GM12874 (cell line): ENCODE measurements at regions not wholly inside any gene's neighbourhood (a gene's known extent, or its start where the extent isn't known, plus 50 kb on each side); places are given as distances from the start of the nearest gene placed in this dataset.

ENCODE experiments used
- TF ChIP-seq, protein P1 (sequence below): IDR thresholded peaks from 2 replicates; pipeline ENCODE4 v1.5.1; 2011; ENCODE audit warnings: low read depth, mild to moderate bottlenecking, control low read depth, low read length, moderate library complexity; ENCODE audit not compliant: insufficient read depth

DNA sequence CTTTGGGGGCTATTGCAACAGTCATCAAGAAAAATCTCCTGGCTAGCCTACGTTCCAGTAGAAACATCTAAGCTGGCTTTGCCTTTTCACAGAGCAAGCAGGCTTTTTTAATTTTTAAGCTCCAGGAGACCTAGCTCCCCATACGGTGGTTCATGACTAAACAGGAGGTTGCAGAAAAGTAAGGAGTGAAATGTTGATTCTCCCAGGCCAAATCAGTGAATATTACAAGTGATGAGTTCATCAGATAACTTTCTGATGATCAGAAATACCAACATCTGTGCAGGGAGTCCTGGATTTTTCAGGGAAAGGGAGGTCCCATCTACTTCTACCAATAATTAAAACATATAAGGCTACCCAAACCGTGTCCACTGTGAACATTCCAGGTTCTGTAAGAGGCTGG is 477.3 kb upstream of the CELF2 start:
- TF ChIP-seq, protein P1, sequence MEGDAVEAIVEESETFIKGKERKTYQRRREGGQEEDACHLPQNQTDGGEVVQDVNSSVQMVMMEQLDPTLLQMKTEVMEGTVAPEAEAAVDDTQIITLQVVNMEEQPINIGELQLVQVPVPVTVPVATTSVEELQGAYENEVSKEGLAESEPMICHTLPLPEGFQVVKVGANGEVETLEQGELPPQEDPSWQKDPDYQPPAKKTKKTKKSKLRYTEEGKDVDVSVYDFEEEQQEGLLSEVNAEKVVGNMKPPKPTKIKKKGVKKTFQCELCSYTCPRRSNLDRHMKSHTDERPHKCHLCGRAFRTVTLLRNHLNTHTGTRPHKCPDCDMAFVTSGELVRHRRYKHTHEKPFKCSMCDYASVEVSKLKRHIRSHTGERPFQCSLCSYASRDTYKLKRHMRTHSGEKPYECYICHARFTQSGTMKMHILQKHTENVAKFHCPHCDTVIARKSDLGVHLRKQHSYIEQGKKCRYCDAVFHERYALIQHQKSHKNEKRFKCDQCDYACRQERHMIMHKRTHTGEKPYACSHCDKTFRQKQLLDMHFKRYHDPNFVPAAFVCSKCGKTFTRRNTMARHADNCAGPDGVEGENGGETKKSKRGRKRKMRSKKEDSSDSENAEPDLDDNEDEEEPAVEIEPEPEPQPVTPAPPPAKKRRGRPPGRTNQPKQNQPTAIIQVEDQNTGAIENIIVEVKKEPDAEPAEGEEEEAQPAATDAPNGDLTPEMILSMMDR = no peak

DNA sequence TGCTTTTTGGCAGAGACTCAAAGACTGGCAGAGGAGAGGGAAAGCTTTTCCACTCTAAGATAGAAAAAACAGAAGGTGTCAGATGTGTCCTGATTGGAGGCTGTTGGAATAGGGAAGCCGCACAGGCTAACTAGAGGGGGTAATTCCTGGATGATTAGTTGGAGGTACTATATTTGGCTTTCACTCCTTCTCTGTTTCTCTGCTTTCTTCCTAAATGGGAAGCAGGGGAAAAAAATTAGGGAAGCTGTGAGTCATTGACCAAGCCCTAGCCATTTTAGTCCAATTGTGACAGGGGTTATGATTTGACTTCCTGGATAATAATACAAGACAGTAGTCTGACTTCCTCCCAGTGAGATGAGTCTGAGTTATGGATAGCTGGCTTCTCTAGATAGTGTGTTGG is 475.2 kb upstream of the CELF2 start:
- TF ChIP-seq, protein P1 = no peak

DNA sequence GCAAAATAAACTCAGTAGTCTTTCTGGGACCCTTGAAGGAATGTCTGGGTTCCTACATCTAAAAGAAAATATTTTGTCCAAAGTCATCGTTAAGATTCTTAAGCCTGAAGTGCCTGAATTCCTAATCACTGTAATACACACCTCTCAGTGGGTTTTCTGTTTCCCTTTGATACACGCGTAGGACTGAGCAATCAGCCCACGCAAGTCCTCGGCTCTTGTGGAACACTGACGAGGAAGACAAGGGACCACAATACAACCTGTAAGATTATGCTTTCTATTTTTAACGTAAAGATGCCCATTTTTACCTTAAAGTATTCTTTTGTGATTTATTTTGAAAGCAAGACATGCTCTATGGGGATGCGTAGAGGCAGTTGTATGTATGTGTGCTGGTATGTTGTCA is 472.8 kb upstream of the CELF2 start:
- TF ChIP-seq, protein P1 = no peak

DNA sequence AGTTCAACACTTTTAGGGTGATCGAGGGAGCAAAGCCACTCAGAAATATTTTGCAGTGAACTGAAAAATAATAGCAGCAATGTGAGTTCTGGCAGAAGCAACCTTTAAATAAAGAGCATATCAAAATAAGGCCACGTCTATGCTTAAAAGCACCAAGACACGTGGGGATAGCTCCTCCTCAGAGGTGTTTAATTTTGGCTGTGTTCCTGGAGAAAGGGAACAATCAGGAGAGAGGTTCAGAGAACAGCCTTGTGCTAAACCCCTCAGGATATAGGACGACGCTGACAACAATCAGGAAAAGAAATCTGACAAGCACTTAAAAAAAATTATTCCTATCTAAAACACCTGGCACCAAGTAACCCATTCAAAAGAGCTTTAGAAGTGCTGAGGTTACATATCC is 471.9 kb upstream of the CELF2 start:
- TF ChIP-seq, protein P1 = no peak

DNA sequence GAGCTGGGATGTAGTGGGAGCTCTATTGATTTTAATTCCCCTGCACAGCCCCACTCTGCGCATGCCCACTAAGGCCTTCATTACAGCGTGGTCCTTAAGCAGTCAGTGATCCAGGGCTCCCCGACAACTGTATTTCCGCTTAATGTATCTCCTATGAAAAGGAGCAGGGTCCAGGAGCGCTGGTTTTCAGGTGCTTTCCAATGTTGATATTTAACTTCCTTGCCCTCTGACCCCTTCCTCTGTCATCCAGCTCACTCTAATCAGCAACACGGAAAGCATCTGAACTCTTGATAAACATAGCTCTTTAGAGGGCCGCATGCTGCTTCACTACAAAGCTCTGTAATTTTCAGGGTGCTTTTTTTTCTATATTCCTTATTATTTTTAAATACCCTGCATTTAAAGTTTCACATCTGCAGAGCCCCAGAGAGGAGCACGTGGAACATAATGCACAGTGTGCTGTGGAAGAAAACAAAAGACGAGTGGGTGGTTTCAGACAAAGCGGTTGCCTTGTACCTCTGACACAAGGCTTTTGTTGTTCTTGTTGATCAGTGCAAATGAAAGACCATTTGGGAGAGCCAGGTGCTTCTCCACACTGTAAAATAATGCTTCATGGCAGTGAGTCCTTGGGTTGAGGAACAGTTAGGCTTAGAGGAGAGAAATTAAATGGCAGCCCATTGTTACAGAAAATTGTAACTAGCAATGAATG is 465.9 kb upstream of the CELF2 start:
- TF ChIP-seq, protein P1 = no peak

DNA sequence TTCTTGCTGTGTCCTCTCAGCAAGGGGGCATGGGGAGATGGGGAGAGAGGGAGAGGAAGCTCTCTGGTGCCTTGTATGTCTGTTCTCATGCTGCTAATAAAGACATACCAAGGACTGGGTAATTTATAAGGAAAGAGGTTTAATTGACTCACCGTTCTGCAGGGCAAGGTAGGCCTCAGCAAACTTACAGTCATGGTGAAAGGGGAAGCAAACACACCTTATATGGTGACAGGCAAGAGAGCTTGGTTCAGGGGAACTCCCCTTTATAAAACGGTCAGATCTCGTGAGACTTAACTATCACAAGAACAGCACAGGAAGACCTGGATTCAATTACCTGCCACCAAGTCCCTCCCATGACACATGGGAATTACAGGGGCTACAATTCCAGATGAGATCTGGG is 464.7 kb upstream of the CELF2 start:
- TF ChIP-seq, protein P1 = no peak

DNA sequence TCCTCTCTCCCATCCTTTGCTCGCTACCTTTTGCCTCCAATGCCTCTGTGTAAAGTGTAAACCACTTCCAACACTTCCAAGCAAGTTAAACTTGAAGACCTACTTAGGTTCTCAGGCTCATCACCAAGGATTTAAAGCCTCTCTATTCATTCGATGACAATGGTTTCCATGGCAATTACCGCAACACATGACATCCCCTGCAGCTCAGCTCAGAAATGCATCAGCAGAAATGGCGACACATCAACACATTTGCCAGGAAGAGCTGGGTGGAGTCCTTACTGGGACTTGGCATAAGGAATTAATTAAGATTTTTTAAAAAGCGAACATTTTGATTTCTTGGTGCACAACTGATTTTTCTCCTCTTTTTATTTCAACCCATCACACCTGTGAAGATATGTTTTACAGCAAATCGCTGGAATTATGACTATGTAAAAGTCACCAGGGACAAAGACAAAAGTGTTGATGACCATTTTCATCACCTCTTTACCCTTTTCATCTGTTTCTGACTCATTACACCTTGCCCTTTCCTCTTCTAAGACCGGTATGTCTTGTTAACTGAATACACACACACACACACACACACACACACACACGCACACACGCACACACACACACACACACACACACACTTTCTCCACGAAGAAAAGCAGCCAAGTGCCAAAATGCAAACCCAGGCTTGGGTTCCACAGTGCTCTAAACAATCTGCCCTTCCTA is 453.4 kb upstream of the CELF2 start:
- TF ChIP-seq, protein P1 = no peak
